MCF 10A (cell line): ENCODE measurements at regions not wholly inside any gene's neighbourhood (a gene's known extent, or its start where the extent isn't known, plus 50 kb on each side); places are given as distances from the start of the nearest gene placed in this dataset.

Source experiments
- BruUV-seq: library from RNA; stranded (reverse); fragments of 400-500 nt; replicated peaks from 2 replicates; lab custom pipeline; 2021; lab: Mats Ljungman, UMichigan
- CTCF ChIA-PET: fragments of 300-600 bp; sonication (Branson Sonifier 250); formaldehyde crosslinking; extraction: SDS; loops from one replicate; lab custom pipeline; 2021; ENCODE audit warnings: antibody characterized with exemption, inconsistent platforms; lab: Yijun Ruan, JAX
- POLR2A ChIA-PET: fragments of 300-600, 350-650 bp; sonication (Branson Sonifier 250); formaldehyde crosslinking; extraction: SDS; loops from one replicate; lab custom pipeline; 2020; ENCODE audit warnings: antibody characterized with exemption, inconsistent platforms; lab: Yijun Ruan, JAX
- DNase-seq: peaks from one replicate; pipeline ENCODE4 v3.0.0-alpha.2; 2018; ENCODE audit not compliant: unreplicated experiment
- H3K27ac Mint-ChIP-seq: one replicate; pipeline ENCODE4 v1.8.0; 2022; ENCODE audit warnings: mild to moderate bottlenecking, low read depth, mixed read lengths; ENCODE audit not compliant: unreplicated experiment
- H3K27me3 Mint-ChIP-seq: one replicate; pipeline ENCODE4 v1.8.0; 2022; ENCODE audit warnings: mixed read lengths; ENCODE audit not compliant: insufficient read depth, unreplicated experiment
- H3K36me3 Mint-ChIP-seq: one replicate; pipeline ENCODE4 v1.8.0; 2022; ENCODE audit warnings: mild to moderate bottlenecking, moderate library complexity, mixed read lengths; ENCODE audit not compliant: insufficient read depth, unreplicated experiment
- H3K4me1 Mint-ChIP-seq: one replicate; pipeline ENCODE4 v1.8.0; 2022; ENCODE audit warnings: mixed read lengths; ENCODE audit not compliant: insufficient read depth, unreplicated experiment
- H3K4me3 Mint-ChIP-seq: one replicate; pipeline ENCODE4 v1.8.0; 2022; ENCODE audit warnings: mild to moderate bottlenecking, moderate library complexity, mixed read lengths; ENCODE audit not compliant: unreplicated experiment
- H3K9me3 Mint-ChIP-seq: one replicate; pipeline ENCODE4 v1.8.0; 2022; ENCODE audit warnings: mixed read lengths; ENCODE audit not compliant: unreplicated experiment
- CTCF ChIP-seq: fragments of 200-600 bp; IDR thresholded peaks from one replicate; pipeline ENCODE4 v1.8.0; 2022; ENCODE audit warnings: antibody characterized with exemption, mild to moderate bottlenecking; ENCODE audit not compliant: unreplicated experiment
- intact Hi-C: fragments of 100-400 bp; cut with micrococcal nuclease; formaldehyde crosslinking; loops from 2 replicates; pipeline ENCODE4 v1.14.1; 2022

DNA sequence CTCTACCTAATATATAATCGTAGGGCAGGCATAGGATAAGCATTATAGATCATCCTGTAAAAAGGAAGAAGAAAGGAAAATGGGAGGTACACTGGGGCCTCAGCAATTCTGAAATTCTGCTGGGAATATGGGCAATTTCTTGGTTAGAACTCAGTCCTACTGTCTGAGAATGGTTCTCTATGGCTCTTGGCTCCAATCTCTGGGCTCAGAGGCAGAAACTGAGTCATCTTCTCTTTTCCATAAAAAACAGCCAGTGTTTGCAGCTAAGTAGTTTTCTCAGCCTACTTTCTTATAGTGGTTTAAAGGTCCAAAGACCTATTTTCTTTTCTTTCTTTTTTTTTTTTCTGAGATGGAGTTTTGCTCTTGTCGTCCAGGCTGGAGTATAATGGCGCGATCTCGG, 135.8 kb upstream of the ZBED5 start:
- Mint-ChIP-seq H3K27ac (no peak overlapping the region), H3K27me3 (no peaks in the 10 kb centered on the region), H3K9me3 (no peaks in the 10 kb centered on the region), H3K4me1 (peaks cover 12% of the 10 kb centered on the region), H3K4me3 (no peak overlapping the region), H3K36me3 (no peaks in the 10 kb centered on the region)
- no TSS peak for BruUV-seq
- TF ChIP-seq CTCF = no peak
- POLR2A ChIA-PET = no interaction called here
- DNase-seq = no peak
- CTCF ChIA-PET = no interaction called here
- intact Hi-C loops = no loop called here

DNA sequence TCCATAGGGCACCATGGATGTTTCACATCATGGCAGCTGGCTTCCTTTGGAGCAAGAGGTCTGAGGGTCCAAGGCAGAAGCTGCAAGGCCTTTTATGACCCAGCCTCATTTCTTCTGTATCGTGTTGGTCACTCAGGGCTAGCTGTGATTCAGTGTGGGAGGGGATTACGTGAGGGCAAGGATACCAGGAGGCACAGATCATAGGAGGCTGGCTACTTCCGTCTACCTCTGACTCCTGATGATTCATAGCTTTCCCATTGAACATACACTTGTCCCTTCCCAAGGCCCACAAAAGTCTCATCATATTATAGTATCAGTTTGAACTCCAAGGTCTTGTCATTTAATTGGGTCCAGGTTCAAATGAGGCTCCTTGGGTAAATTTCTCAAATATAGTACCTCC, 135.3 kb upstream of the ZBED5 start:
- Mint-ChIP-seq H3K27ac (no peak overlapping the region), H3K9me3 (no peaks in the 10 kb centered on the region), H3K36me3 (no peaks in the 10 kb centered on the region), H3K27me3 (no peaks in the 10 kb centered on the region), H3K4me3 (no peak overlapping the region), H3K4me1 (peaks cover 9% of the 10 kb centered on the region)
- BruUV-seq = no TSS peak
- intact Hi-C loops = no loop called here
- peak; percentile 6 for DNase-seq
- POLR2A ChIA-PET = no interaction called here
- CTCF ChIA-PET = interaction anchor here (0.9 kb wide), 1 partner anchor 51 kb away, joined by 3 read pairs; no protein-coding TSS in a partner anchor
- no peak for TF ChIP-seq CTCF

GRCh38 chr11:10991393-10991792, 133.5 kb upstream of the ZBED5 start:
- no peak for TF ChIP-seq CTCF
- no peak for DNase-seq
- POLR2A ChIA-PET = interaction anchor here (1.0 to 2.2 kb wide), 2 partner anchors 14 to 30 kb away, joined by 3 to 9 read pairs; no protein-coding TSS in a partner anchor
- Mint-ChIP-seq H3K27me3 (no peaks in the 10 kb centered on the region), H3K27ac (no peak overlapping the region), H3K36me3 (no peaks in the 10 kb centered on the region), H3K9me3 (no peaks in the 10 kb centered on the region), H3K4me1 (peaks cover 9% of the 10 kb centered on the region), H3K4me3 (no peak overlapping the region)
- intact Hi-C loops = no loop called here
- no TSS peak for BruUV-seq
- CTCF ChIA-PET = interaction anchor here (0.7 to 2.7 kb wide), 3 partner anchors 8 to 37 kb away, joined by 3 to 9 read pairs (median 4); no protein-coding TSS in a partner anchor

GRCh38 chr11:10990637-10991193, 132.9 kb upstream of the ZBED5 start:
- ChIA-PET CTCF (interaction anchor here (0.6 to 2.7 kb wide), 4 partner anchors 8 to 112 kb away, joined by 3 to 9 read pairs (median 4); no protein-coding TSS in a partner anchor), POLR2A (interaction anchor here (0.9 to 2.2 kb wide), 3 partner anchors 12 to 31 kb away, joined by 3 to 9 read pairs (median 3); no protein-coding TSS in a partner anchor)
- Mint-ChIP-seq H3K27ac (no peak overlapping the region), H3K4me1 (peaks cover 9% of the 10 kb centered on the region), H3K36me3 (no peaks in the 10 kb centered on the region), H3K27me3 (no peaks in the 10 kb centered on the region), H3K4me3 (no peak overlapping the region), H3K9me3 (no peaks in the 10 kb centered on the region)
- TF ChIP-seq CTCF = no peak
- no peak for DNase-seq
- no TSS peak for BruUV-seq
- intact Hi-C loops = no loop called here
